GM12874 (cell line): ENCODE measurements at regions not wholly inside any gene's neighbourhood (a gene's known extent, or its start where the extent isn't known, plus 50 kb on each side); places are given as distances from the start of the nearest gene placed in this dataset.

Source experiments
- CTCF ChIP-seq: IDR thresholded peaks from 2 replicates; pipeline ENCODE4 v1.5.1; 2011; ENCODE audit warnings: low read depth, mild to moderate bottlenecking, control low read depth, low read length, moderate library complexity; ENCODE audit not compliant: insufficient read depth

DNA sequence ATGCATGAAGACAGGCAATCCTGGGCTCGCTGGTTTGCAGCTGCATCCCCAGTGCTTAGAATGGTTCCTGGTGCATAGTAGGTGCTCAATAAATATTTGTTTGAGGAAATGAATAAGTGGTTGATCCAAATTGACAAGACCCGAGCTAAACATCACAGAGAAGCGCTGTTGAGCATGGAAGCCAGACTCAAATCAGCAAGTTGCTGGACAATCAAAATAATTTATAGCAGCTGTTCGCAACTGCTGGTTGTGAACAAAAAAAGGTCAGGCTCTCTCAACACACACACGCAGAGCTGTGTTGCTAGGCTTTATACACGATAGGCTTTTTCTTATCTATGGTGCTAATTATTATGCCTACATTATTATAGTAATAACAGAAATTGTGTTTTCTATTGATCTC is 190.2 kb downstream of the TBX5 start:
- no peak for TF ChIP-seq CTCF

- no peak for TF ChIP-seq CTCF
These were observed 192.8 kb downstream of the TBX5 start for GRCh38 chr12:114213055-114213581.

DNA sequence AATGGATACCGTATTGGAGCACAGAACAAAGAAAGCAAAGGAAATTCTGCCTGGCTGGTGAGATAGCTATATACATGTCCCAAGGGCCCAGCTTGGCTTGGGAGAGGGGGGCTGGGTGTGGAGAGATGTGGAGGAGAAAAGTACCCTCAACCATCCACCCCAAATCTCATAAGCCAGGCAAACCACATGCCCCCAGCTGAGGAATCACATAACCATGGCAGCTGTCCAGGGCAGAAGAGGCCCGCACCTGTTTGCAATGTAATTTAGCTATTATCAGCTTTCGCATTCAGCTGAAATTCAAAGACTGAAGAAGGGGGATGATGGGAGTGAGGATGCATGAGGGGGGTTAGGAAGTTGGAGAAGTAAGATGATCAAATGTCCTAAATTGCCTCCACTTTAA is 196.1 kb downstream of the TBX5 start:
- TF ChIP-seq CTCF: no peak

GRCh38 chr12:114206525-114206924 is 199.4 kb downstream of the TBX5 start:
- no peak for TF ChIP-seq CTCF

DNA sequence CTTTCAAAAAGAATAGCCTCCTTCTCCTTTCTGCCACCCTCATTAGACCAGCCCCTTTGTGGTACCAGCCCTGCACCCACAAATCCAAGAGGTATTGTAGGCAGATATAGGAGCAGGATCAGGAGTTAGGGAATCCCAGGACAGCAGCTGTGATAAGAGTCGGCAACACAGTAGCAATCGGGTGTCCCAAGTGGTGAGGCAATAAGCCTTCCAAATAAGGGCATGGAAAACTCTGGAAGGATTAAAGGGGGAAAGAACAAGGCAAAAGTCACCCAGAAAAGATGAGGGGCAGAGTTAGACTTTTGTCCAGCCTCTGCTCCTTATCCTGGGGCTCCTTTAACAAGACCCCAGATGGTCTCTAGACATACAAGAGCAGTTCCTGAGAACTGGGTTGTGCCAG is 204.2 kb downstream of the TBX5 start:
- no peak for TF ChIP-seq CTCF

GRCh38 chr12:114194956-114195355 is 211.0 kb downstream of the TBX5 start:
- no peak for TF ChIP-seq CTCF

GRCh38 chr12:114194066-114194465 is 211.9 kb downstream of the TBX5 start:
- TF ChIP-seq CTCF: no peak

- no peak for TF ChIP-seq CTCF
These were observed 212.5 kb downstream of the TBX5 start for GRCh38 chr12:114193474-114193873.
